ENCODE measurements at regions not wholly inside any gene's neighbourhood (a gene's known extent, or its start where the extent isn't known, plus 50 kb on each side); places are given as distances from the start of the nearest gene placed in this dataset.
"Not testable (repeated sequence)": the region's sequence is repeated elsewhere in the genome, so short reads cannot be mapped to it uniquely, and the experiment has no call there.

- not testable (repeated sequence) for TF ChIP-seq SMC3 (conservative IDR thresholded peaks at IDR 0.05; ENCODE audit: poor library complexity); POLR2AphosphoS5 (IDR thresholded peaks at IDR 0.05); CTCF (IDR thresholded peaks at IDR 0.05; ENCODE audit: poor library complexity, severe bottlenecking); MXI1 (conservative IDR thresholded peaks at IDR 0.05; ENCODE audit: poor library complexity, severe bottlenecking); EZH2 (IDR thresholded peaks at IDR 0.05; ENCODE audit: borderline replicate concordance, insufficient read depth, low read length, poor library complexity, severe bottlenecking); EP300 (conservative IDR thresholded peaks at IDR 0.05; ENCODE audit: poor library complexity, severe bottlenecking); RAD21 (conservative IDR thresholded peaks at IDR 0.05)
- TF ChIP-seq, protein P1, sequence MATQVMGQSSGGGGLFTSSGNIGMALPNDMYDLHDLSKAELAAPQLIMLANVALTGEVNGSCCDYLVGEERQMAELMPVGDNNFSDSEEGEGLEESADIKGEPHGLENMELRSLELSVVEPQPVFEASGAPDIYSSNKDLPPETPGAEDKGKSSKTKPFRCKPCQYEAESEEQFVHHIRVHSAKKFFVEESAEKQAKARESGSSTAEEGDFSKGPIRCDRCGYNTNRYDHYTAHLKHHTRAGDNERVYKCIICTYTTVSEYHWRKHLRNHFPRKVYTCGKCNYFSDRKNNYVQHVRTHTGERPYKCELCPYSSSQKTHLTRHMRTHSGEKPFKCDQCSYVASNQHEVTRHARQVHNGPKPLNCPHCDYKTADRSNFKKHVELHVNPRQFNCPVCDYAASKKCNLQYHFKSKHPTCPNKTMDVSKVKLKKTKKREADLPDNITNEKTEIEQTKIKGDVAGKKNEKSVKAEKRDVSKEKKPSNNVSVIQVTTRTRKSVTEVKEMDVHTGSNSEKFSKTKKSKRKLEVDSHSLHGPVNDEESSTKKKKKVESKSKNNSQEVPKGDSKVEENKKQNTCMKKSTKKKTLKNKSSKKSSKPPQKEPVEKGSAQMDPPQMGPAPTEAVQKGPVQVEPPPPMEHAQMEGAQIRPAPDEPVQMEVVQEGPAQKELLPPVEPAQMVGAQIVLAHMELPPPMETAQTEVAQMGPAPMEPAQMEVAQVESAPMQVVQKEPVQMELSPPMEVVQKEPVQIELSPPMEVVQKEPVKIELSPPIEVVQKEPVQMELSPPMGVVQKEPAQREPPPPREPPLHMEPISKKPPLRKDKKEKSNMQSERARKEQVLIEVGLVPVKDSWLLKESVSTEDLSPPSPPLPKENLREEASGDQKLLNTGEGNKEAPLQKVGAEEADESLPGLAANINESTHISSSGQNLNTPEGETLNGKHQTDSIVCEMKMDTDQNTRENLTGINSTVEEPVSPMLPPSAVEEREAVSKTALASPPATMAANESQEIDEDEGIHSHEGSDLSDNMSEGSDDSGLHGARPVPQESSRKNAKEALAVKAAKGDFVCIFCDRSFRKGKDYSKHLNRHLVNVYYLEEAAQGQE (IDR thresholded peaks at IDR 0.05; ENCODE audit: borderline replicate concordance), result not testable (repeated sequence)
Measured at GRCh38 chr3:168929997-168930396, 733.5 kb downstream of the MECOM start.
